ENCODE measurements at regions not wholly inside any gene's neighbourhood (a gene's known extent, or its start where the extent isn't known, plus 50 kb on each side); places are given as distances from the start of the nearest gene placed in this dataset.

DNA sequence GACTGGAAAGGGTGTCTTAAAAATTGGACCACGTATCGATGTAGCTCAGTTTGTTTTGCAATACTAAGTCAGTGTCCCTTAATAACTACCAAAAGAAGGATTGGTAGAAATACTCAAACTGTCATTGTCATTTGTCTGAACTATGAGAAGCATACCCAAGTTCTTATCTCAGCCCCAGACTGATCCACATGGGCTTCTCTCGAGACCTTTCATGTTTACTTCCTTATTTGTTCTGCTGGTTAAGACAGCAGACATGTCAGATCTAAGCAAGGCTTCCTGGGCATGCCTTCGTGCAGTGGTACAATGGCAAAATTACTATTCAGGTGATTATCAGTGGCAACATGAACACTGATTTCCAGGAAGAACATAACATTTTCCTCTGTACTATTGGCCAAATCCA, 211.1 kb upstream of the PHACTR1 start:
- TF ChIP-seq CTCF (IDR thresholded peaks at IDR 0.05; ENCODE audit: insufficient read depth, low read depth, low read length): no peak
- TF ChIP-seq EZH2 (IDR thresholded peaks at IDR 0.05; ENCODE audit: insufficient read depth, low read length): no peak

Measured in astrocyte (in vitro differentiated cells and primary cell).